A204.1 (cell line): ENCODE measurements at regions not wholly inside any gene's neighbourhood (a gene's known extent, or its start where the extent isn't known, plus 50 kb on each side); places are given as distances from the start of the nearest gene placed in this dataset.

Experiments
- FAIRE-seq: peaks from 2 replicates; lab custom pipeline; 2012; peaks lifted over from hg19 to GRCh38; lab: Jason Lieb, UNC

- no peak for FAIRE-seq
These were observed 60.6 kb downstream of the ARL6IP4 start for GRCh38 chr12:123041042-123041531.

- peak; percentile 9 for FAIRE-seq
These were observed 59.6 kb downstream of the ARL6IP4 start for GRCh38 chr12:123040106-123040505.

- no peak for FAIRE-seq
These were observed 58.5 kb downstream of the ARL6IP4 start for GRCh38 chr12:123038966-123039365.

- FAIRE-seq, result no peak
These were observed 58.0 kb downstream of the ARL6IP4 start for GRCh38 chr12:123038486-123038885.

- no peak for FAIRE-seq
These were observed 57.3 kb downstream of the ARL6IP4 start for GRCh38 chr12:123037791-123038190.

GRCh38 chr12:123036466-123037285 lies 56.2 kb downstream of the ARL6IP4 start:
- FAIRE-seq, result no peak

GRCh38 chr12:123035841-123036240 lies 55.4 kb downstream of the ARL6IP4 start:
- no peak for FAIRE-seq

- no peak for FAIRE-seq
These were observed 54.4 kb downstream of the ARL6IP4 start for GRCh38 chr12:123034865-123035264.

- no peak for FAIRE-seq
These were observed 53.6 kb downstream of the ARL6IP4 start for GRCh38 chr12:123034022-123034541.

- no peak for FAIRE-seq
These were observed 53.0 kb downstream of the ARL6IP4 start for GRCh38 chr12:123033392-123034021.

GRCh38 chr12:123032736-123033391 lies 52.4 kb downstream of the ARL6IP4 start:
- FAIRE-seq, result no peak
